HL-60 (cell line): ENCODE measurements at regions not wholly inside any gene's neighbourhood (a gene's known extent, or its start where the extent isn't known, plus 50 kb on each side); places are given as distances from the start of the nearest gene placed in this dataset.

Source experiments
- DNase-seq, 2 experiments: peaks; one replicate each; pipeline ENCODE4 v3.0.0-alpha.2; 2010 to 2020; ENCODE audit warnings: low read depth in 1 of 2, low spot score in 1 of 2
- H3K27ac ChIP-seq: fragments of 250-450 bp; sonication (Bioruptor Pico); replicated peaks from 2 replicates; pipeline ENCODE4 v1.5.1; 2020; ENCODE audit warnings: mild to moderate bottlenecking, moderate library complexity
- H3K27me3 ChIP-seq: fragments of 250-450 bp; sonication (Bioruptor Pico); 2 replicates; pipeline ENCODE4 v1.5.1; 2021; ENCODE audit warnings: mild to moderate bottlenecking, moderate library complexity; ENCODE audit not compliant: insufficient read depth, poor library complexity, severe bottlenecking
- H3K4me3 ChIP-seq: replicated peaks from 2 replicates; pipeline ENCODE4 v1.5.1; 2011; ENCODE audit warnings: mild to moderate bottlenecking, control low read depth, low read length; ENCODE audit not compliant: insufficient read depth
- GABPA ChIP-seq: IDR thresholded peaks from 2 replicates; pipeline ENCODE4 v1.6.1; 2012; ENCODE audit warnings: low read depth
- POLR2AphosphoS5 ChIP-seq: IDR thresholded peaks from 2 replicates; pipeline ENCODE4 v1.6.1; 2012; ENCODE audit warnings: low read depth
- SPI1 ChIP-seq: IDR thresholded peaks from 2 replicates; pipeline ENCODE4 v1.6.1; 2012; ENCODE audit warnings: low read depth, mild to moderate bottlenecking, borderline replicate concordance
- TF ChIP-seq, protein P1 (sequence below): IDR thresholded peaks from 2 replicates; pipeline ENCODE4 v1.6.1; 2012; ENCODE audit warnings: low read depth; ENCODE audit not compliant: insufficient replicate concordance
- TF ChIP-seq, protein P2 (sequence below): IDR thresholded peaks from one replicate; pipeline ENCODE4 v1.5.1; 2011; ENCODE audit warnings: low read length, control low read depth, inconsistent platforms; ENCODE audit not compliant: insufficient read depth

GRCh38 chr2:101623031-101623521 is 74.4 kb upstream of the MAP4K4 start:
- Histone ChIP-seq H3K27ac (no peak overlapping the region; the same call in 1 of the 2 replicates), H3K27me3 (no peaks in the 10 kb centered on the region), H3K4me3 (no peak overlapping the region)
- peak in 1 of 2 experiments; percentile 69 for DNase-seq
- TF ChIP-seq SPI1: peak; percentile 38; the same call in 1 of the 2 replicates
- no peak for TF ChIP-seq POLR2AphosphoS5

DNA sequence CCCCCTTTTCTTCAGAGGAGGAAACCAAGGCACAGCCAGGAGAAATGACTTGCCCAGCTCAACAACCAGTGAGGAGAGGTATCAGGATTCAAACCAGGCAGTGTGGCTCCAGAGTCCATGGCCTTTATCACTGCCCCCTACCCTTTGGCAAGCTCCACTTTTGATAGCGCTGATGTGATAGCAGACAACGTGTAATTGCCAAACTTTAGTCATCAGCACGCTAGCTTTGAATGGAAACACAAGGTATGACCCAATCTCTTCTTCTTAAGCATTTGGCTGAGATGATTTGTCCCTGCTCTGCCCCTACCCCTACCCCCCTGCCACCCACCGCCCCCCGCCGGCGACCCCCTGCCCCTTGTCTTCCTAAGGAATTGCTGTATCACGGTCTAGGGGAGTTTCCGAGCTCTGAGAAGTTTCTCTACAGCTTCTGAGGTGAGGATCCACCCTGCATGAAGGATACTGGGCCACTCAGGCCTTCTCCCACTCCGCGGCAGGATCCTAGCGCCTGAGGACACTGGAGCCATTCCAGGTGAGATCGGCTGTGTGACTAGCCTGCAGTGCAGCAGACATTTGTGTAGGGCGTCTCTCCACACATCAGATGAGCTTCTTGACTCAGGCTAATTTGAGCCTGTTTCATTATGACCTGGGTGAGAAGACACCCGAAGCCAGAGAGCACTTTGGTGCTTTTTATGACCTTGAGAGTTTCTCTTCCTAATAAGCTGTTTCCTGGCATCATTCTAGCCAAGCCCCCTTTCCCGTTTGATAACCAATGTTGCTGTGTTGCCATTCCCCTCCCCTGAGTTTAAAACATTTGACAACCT is 75.1 kb upstream of the MAP4K4 start:
- TF ChIP-seq, protein P1, sequence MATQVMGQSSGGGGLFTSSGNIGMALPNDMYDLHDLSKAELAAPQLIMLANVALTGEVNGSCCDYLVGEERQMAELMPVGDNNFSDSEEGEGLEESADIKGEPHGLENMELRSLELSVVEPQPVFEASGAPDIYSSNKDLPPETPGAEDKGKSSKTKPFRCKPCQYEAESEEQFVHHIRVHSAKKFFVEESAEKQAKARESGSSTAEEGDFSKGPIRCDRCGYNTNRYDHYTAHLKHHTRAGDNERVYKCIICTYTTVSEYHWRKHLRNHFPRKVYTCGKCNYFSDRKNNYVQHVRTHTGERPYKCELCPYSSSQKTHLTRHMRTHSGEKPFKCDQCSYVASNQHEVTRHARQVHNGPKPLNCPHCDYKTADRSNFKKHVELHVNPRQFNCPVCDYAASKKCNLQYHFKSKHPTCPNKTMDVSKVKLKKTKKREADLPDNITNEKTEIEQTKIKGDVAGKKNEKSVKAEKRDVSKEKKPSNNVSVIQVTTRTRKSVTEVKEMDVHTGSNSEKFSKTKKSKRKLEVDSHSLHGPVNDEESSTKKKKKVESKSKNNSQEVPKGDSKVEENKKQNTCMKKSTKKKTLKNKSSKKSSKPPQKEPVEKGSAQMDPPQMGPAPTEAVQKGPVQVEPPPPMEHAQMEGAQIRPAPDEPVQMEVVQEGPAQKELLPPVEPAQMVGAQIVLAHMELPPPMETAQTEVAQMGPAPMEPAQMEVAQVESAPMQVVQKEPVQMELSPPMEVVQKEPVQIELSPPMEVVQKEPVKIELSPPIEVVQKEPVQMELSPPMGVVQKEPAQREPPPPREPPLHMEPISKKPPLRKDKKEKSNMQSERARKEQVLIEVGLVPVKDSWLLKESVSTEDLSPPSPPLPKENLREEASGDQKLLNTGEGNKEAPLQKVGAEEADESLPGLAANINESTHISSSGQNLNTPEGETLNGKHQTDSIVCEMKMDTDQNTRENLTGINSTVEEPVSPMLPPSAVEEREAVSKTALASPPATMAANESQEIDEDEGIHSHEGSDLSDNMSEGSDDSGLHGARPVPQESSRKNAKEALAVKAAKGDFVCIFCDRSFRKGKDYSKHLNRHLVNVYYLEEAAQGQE: no peak
- TF ChIP-seq GABPA (no peak), SPI1 (no peak), POLR2AphosphoS5 (no peak)
- TF ChIP-seq, protein P2, sequence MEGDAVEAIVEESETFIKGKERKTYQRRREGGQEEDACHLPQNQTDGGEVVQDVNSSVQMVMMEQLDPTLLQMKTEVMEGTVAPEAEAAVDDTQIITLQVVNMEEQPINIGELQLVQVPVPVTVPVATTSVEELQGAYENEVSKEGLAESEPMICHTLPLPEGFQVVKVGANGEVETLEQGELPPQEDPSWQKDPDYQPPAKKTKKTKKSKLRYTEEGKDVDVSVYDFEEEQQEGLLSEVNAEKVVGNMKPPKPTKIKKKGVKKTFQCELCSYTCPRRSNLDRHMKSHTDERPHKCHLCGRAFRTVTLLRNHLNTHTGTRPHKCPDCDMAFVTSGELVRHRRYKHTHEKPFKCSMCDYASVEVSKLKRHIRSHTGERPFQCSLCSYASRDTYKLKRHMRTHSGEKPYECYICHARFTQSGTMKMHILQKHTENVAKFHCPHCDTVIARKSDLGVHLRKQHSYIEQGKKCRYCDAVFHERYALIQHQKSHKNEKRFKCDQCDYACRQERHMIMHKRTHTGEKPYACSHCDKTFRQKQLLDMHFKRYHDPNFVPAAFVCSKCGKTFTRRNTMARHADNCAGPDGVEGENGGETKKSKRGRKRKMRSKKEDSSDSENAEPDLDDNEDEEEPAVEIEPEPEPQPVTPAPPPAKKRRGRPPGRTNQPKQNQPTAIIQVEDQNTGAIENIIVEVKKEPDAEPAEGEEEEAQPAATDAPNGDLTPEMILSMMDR: no peak
- Histone ChIP-seq H3K4me3 (no peak overlapping the region), H3K27ac (no peak overlapping the region; the same call in 1 of the 2 replicates), H3K27me3 (no peaks in the 10 kb centered on the region)
- no peak for DNase-seq

DNA sequence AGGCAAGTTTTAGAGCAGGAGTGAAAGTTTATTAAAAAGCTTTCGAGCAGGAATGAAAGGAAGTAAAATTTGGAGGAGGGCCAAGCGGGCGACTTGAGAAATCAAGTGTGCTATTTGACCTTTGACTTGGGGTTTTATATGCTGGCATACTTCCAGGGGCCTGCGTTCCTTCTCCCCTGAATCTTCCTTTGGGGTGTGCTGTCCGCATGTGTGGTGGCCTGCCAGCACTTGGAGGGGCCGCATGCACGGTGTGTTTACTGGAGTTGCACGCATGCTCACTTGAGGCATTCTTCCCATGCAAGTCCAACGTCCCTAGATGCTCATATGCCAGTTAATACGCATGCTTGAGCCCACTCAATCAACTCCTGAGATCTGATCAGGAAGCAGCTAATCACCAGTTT is 78.3 kb upstream of the MAP4K4 start:
- no peaks in the 10 kb centered on the region for H3K27me3 ChIP-seq
- DNase-seq: peak; percentile 66 to 85
- H3K4me3 ChIP-seq: no peak overlapping the region
- no peak overlapping the region for H3K27ac ChIP-seq
- no peak for TF ChIP-seq GABPA
- TF ChIP-seq POLR2AphosphoS5: peak; percentile 86
- peak; percentile 59; the same call in 1 of the 2 replicates for TF ChIP-seq SPI1

DNA sequence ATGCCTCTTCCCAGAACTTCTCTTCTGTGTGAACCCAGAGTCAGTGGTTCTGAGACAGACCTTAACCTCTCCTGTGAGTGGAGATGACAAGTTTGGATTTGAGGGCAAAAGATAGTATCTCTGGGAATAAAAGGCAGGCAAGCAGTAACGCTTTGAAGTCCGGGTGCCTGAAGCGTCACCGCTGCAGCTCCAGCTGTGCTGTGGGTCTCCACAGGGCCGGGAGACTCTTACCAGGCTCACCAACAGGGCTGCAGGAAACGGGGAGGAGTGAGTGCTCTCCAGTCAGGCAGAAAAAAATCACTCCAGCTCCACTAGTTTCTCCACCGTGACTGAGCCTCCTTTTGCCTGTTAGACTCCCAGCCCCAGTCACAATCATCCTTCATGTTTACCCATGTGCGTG is 79.7 kb upstream of the MAP4K4 start:
- TF ChIP-seq GABPA (no peak), SPI1 (no peak), POLR2AphosphoS5 (no peak)
- TF ChIP-seq, protein P1: no peak
- TF ChIP-seq, protein P2: no peak
- Histone ChIP-seq H3K27ac (no peak overlapping the region), H3K27me3 (no peaks in the 10 kb centered on the region), H3K4me3 (no peak overlapping the region)
- DNase-seq: no peak
